ENCODE measurements at regions not wholly inside any gene's neighbourhood (a gene's known extent, or its start where the extent isn't known, plus 50 kb on each side); places are given as distances from the start of the nearest gene placed in this dataset.

GRCh38 chr13:74389056-74389455 is 254.9 kb upstream of the KLF12 start:
- TF ChIP-seq, protein P1, sequence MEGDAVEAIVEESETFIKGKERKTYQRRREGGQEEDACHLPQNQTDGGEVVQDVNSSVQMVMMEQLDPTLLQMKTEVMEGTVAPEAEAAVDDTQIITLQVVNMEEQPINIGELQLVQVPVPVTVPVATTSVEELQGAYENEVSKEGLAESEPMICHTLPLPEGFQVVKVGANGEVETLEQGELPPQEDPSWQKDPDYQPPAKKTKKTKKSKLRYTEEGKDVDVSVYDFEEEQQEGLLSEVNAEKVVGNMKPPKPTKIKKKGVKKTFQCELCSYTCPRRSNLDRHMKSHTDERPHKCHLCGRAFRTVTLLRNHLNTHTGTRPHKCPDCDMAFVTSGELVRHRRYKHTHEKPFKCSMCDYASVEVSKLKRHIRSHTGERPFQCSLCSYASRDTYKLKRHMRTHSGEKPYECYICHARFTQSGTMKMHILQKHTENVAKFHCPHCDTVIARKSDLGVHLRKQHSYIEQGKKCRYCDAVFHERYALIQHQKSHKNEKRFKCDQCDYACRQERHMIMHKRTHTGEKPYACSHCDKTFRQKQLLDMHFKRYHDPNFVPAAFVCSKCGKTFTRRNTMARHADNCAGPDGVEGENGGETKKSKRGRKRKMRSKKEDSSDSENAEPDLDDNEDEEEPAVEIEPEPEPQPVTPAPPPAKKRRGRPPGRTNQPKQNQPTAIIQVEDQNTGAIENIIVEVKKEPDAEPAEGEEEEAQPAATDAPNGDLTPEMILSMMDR (IDR thresholded peaks at IDR 0.05) = no peak
- TF ChIP-seq POLR2A (IDR thresholded peaks at IDR 0.05) = no peak
